IMR-90 (cell line): ENCODE measurements at regions not wholly inside any gene's neighbourhood (a gene's known extent, or its start where the extent isn't known, plus 50 kb on each side); places are given as distances from the start of the nearest gene placed in this dataset.

Experiments
- ATAC-seq: fragments of 200-7000 bp; cut with Tn5 transposase; 2 replicates; pipeline ENCODE4 v1.9.1; 2020; ENCODE audit warnings: low read depth, mild to moderate bottlenecking, moderate library complexity
- BruUV-seq: library from RNA; stranded (reverse); fragments of 400-500 nt; replicated peaks from 2 replicates; lab custom pipeline; 2021; lab: Mats Ljungman, UMichigan
- CTCF ChIA-PET: fragments of 300-600 bp; formaldehyde crosslinking; extraction: SDS; loops from one replicate; lab custom pipeline; 2021; ENCODE audit warnings: antibody characterized with exemption; lab: Yijun Ruan, JAX
- POLR2A ChIA-PET: fragments of 300-600 bp; sonication (Branson Sonifier 250); formaldehyde crosslinking; loops from one replicate; lab custom pipeline; 2022; ENCODE audit warnings: antibody characterized with exemption; ENCODE audit not compliant: unreplicated experiment; lab: Charles Lee
- DNase-seq: peaks from one replicate; pipeline ENCODE4 v3.0.0; 2013
- H2AFZ ChIP-seq: replicated peaks from 2 replicates; pipeline ENCODE3; 2013; ENCODE audit warnings: low read length, mild to moderate bottlenecking; ENCODE audit not compliant: poor library complexity
- H2AK5ac ChIP-seq: 2 replicates; pipeline ENCODE4 v1.6.1; 2013; ENCODE audit warnings: low read depth, low read length, inconsistent platforms
- H2AK9ac ChIP-seq: replicated peaks from 2 replicates; pipeline ENCODE3; 2013; ENCODE audit warnings: mild to moderate bottlenecking, low read depth, low read length, moderate library complexity; ENCODE audit not compliant: poor library complexity
- H2BK120ac ChIP-seq: 2 replicates; pipeline ENCODE4 v1.6.1; 2013; ENCODE audit warnings: low read depth, low read length, inconsistent platforms
- H2BK15ac ChIP-seq: 3 replicates; pipeline ENCODE4 v1.6.1; 2013; ENCODE audit warnings: low read depth, low read length, inconsistent platforms
- H2BK20ac ChIP-seq: 2 replicates; pipeline ENCODE4 v1.6.1; 2013; ENCODE audit warnings: low read depth, mild to moderate bottlenecking, inconsistent platforms, low read length, moderate library complexity
- H2BK5ac ChIP-seq: 2 replicates; pipeline ENCODE4 v1.6.1; 2013; ENCODE audit warnings: mild to moderate bottlenecking, low read depth, low read length, inconsistent platforms; ENCODE audit not compliant: poor library complexity, severe bottlenecking
- H3K14ac ChIP-seq: replicated peaks from 2 replicates; pipeline ENCODE4 v1.6.1; 2013; ENCODE audit warnings: low read depth, low read length, inconsistent platforms
- H3K18ac ChIP-seq: 2 replicates; pipeline ENCODE4 v1.6.1; 2013; ENCODE audit warnings: low read depth, low read length, control low read depth
- H3K23ac ChIP-seq: 2 replicates; pipeline ENCODE4 v1.6.1; 2013; ENCODE audit warnings: low read depth, low read length, inconsistent platforms
- H3K27ac ChIP-seq: 2 replicates; pipeline ENCODE4 v1.5.1; 2013; ENCODE audit warnings: mild to moderate bottlenecking, control low read depth, low read length; ENCODE audit not compliant: insufficient read depth
- H3K27me3 ChIP-seq: 2 replicates; pipeline ENCODE4 v1.6.1; 2013; ENCODE audit warnings: low read length; ENCODE audit not compliant: control insufficient read depth, insufficient read depth
- H3K36me3 ChIP-seq: 2 replicates; pipeline ENCODE4 v1.6.1; 2013; ENCODE audit warnings: low read length, mixed read lengths; ENCODE audit not compliant: control insufficient read depth, insufficient read depth
- H3K4ac ChIP-seq: 2 replicates; pipeline ENCODE4 v1.6.1; 2013; ENCODE audit warnings: low read depth, low read length, inconsistent platforms
- H3K4me1 ChIP-seq: 2 replicates; pipeline ENCODE4 v1.6.1; 2013; ENCODE audit warnings: low read length, mixed read lengths; ENCODE audit not compliant: control insufficient read depth, insufficient read depth
- H3K4me2 ChIP-seq: 2 replicates; pipeline ENCODE4 v1.6.1; 2013; ENCODE audit warnings: low read depth, mild to moderate bottlenecking, control low read depth, low read length, moderate library complexity
- H3K4me3 ChIP-seq: 2 replicates; pipeline ENCODE4 v1.5.1; 2013; ENCODE audit warnings: low read depth, mild to moderate bottlenecking, control low read depth, low read length, moderate library complexity; ENCODE audit not compliant: insufficient read depth
- H3K56ac ChIP-seq: 2 replicates; pipeline ENCODE4 v1.6.1; 2013; ENCODE audit warnings: low read length, inconsistent platforms; ENCODE audit not compliant: insufficient read depth; ENCODE audit errors: extremely low read depth
- H3K79me1 ChIP-seq, 2 experiments: 2 replicates each; pipeline ENCODE4 v1.6.1; 2013; ENCODE audit warnings: low read length in 2 of 2, inconsistent platforms in 1 of 2, low read depth in 1 of 2
- H3K9ac ChIP-seq: 2 replicates; pipeline ENCODE4 v1.6.1; 2013; ENCODE audit warnings: low read depth, low read length, control low read depth
- H3K9me1 ChIP-seq: 2 replicates; pipeline ENCODE4 v1.6.1; 2013; ENCODE audit warnings: low read length, inconsistent platforms; ENCODE audit not compliant: insufficient read depth
- H3K9me3 ChIP-seq: 2 replicates; pipeline ENCODE4 v1.6.1; 2013; ENCODE audit warnings: low read length; ENCODE audit not compliant: control insufficient read depth, insufficient read depth
- H4K20me1 ChIP-seq: 2 replicates; pipeline ENCODE4 v1.6.1; 2013; ENCODE audit warnings: low read length, inconsistent platforms; ENCODE audit not compliant: insufficient read depth
- H4K5ac ChIP-seq: 2 replicates; pipeline ENCODE4 v1.6.1; 2013; ENCODE audit warnings: mild to moderate bottlenecking, low read depth, low read length, control low read depth
- H4K8ac ChIP-seq, 2 experiments: 2 replicates each; pipeline ENCODE4 v1.6.1; 2013; ENCODE audit warnings: low read depth in 2 of 2, low read length in 2 of 2, control low read depth in 1 of 2, inconsistent platforms in 1 of 2
- H4K91ac ChIP-seq: 2 replicates; pipeline ENCODE4 v1.6.1; 2013; ENCODE audit warnings: low read depth, low read length, inconsistent platforms; ENCODE audit not compliant: insufficient read depth
- CEBPB ChIP-seq: IDR thresholded peaks from 2 replicates; pipeline ENCODE4 v1.6.1; 2012; ENCODE audit warnings: low read depth, low read length, improper control_type of control experiment
- CHD1 ChIP-seq: IDR thresholded peaks from 2 replicates; pipeline ENCODE4 v1.6.1; 2012; ENCODE audit warnings: low read depth, low read length, improper control_type of control experiment
- FOS ChIP-seq: fragments of 150-350 bp; IDR thresholded peaks from 2 replicates; pipeline ENCODE4 v1.6.1; 2016; ENCODE audit warnings: low read depth, low read length
- MAZ ChIP-seq: IDR thresholded peaks from 2 replicates; pipeline ENCODE4 v1.6.1; 2012; ENCODE audit warnings: low read depth, mild to moderate bottlenecking, low read length, improper control_type of control experiment, moderate library complexity, borderline replicate concordance
- POLR2A ChIP-seq: IDR thresholded peaks from 2 replicates; pipeline ENCODE4 v1.6.1; 2012; ENCODE audit warnings: mild to moderate bottlenecking, low read depth, low read length
- RAD21 ChIP-seq: IDR thresholded peaks from 2 replicates; pipeline ENCODE4 v1.6.1; 2012; ENCODE audit warnings: low read length, improper control_type of control experiment
- RCOR1 ChIP-seq: IDR thresholded peaks from 2 replicates; pipeline ENCODE4 v1.6.1; 2012; ENCODE audit warnings: mild to moderate bottlenecking, low read length, improper control_type of control experiment; ENCODE audit not compliant: insufficient replicate concordance
- RFX5 ChIP-seq: IDR thresholded peaks from 2 replicates; pipeline ENCODE4 v1.8.0; 2012; ENCODE audit warnings: low read depth, mild to moderate bottlenecking, low read length, moderate library complexity
- SMC3 ChIP-seq: fragments of 150-350 bp; IDR thresholded peaks from 2 replicates; pipeline ENCODE4 v1.6.1; 2016; ENCODE audit warnings: low read depth, mild to moderate bottlenecking, antibody characterized with exemption, low read length, moderate library complexity
- WGBS, 2 experiments: methylation state at CpG; one replicate each; pipeline versions ENCODE4 v1.1.5 to v1.1.7; 2013; ENCODE audit warnings: missing lambda C conversion rate in 2 of 2; ENCODE audit not compliant: insufficient read length in 1 of 2; ENCODE audit errors: extremely low coverage in 2 of 2; 5-methylcytosine and 5-hydroxymethylcytosine counted together
- dilution Hi-C: fragments of 300-500 bp; cut with HindIII; formaldehyde crosslinking; loops from one replicate; pipeline ENCODE4 v1.14.3; 2018; ENCODE audit warnings: low sequenced_read_pairs; ENCODE audit not compliant: unreplicated experiment
- in situ Hi-C: fragments of 300-500 bp; cut with MboI; formaldehyde crosslinking; loops from 3 replicates; pipeline ENCODE4 v1.14.3; 2019; ENCODE audit warnings: low sequenced_read_pairs, inconsistent platforms, mixed read lengths
- intact Hi-C: fragments of 100-400 bp; cut with micrococcal nuclease; formaldehyde crosslinking; loops from 2 replicates; pipeline ENCODE4 v1.10.0; 2022
- TF ChIP-seq, protein P1 (sequence below): fragments of 150-350 bp; IDR thresholded peaks from 2 replicates; pipeline ENCODE4 v1.6.1; 2017; ENCODE audit warnings: mild to moderate bottlenecking, antibody characterized with exemption, low read length, low read depth
- TF ChIP-seq, protein P2 (sequence below): fragments of 150-350 bp; IDR thresholded peaks from 2 replicates; pipeline ENCODE4 v1.6.1; 2016; ENCODE audit warnings: low read depth, mild to moderate bottlenecking, low read length, moderate library complexity, borderline replicate concordance

DNA sequence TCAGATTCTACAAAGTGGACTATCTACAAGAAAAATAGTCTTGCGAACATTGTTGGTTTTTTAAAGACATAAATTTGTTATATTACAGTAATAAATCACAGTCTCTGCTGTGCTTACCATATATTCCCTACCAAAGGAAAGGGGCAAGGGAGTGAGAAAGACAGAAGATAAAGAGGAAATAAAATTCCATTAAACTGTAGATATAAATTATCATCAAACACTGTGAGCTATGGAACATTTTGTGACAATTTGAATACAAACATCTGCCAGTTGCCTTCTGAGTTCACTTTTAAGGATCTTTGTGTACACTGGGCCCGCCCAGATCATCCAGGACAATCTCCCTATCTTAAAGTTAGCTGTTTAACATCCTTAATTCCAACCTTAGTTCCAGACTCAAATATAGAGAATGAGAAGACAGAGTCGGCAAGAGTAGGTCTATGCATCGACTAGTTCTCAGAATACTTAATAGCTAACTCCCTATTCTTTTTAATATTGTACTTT is 122.8 kb downstream of the NUFIP1 start:
- CTCF ChIA-PET, result interaction anchor here (0.5 kb wide), 1 partner anchor 190 kb away, joined by 5 read pairs; no protein-coding TSS in a partner anchor

More for the DNA sequence above, 122.8 kb downstream of the NUFIP1 start:
- H3K9me3 ChIP-seq, result peaks cover 3% of the 10 kb centered on the region; the same call in 1 of the 2 replicates
- H3K23ac ChIP-seq, result no peak overlapping the region
- H3K36me3 ChIP-seq, result no peaks in the 10 kb centered on the region
- H3K9ac ChIP-seq, result no peak overlapping the region
- no TSS peak for BruUV-seq
- WGBS, 2 experiments, result 100% methylated on average over 1 of the region's 4 CpGs; no CpG with 5 or more reads in 1 of the 2 experiments
- DNase-seq (no peak), ATAC-seq (no peak)
- no peak overlapping the region for H2AFZ ChIP-seq
- no peaks in the 10 kb centered on the region for H3K9me1 ChIP-seq
- no peak overlapping the region for H2BK120ac ChIP-seq
- H3K18ac ChIP-seq, result no peak overlapping the region
- no peaks in the 10 kb centered on the region for H3K79me1 ChIP-seq
- no peak overlapping the region for H4K91ac ChIP-seq
- dilution Hi-C loops, result no loop called here
- no peak overlapping the region for H4K8ac ChIP-seq
- no peak overlapping the region for H2BK20ac ChIP-seq
- no peak overlapping the region for H3K4ac ChIP-seq
- intact Hi-C loops, result no loop called here
- no peak overlapping the region for H2AK9ac ChIP-seq
- H2AK5ac ChIP-seq, result no peak overlapping the region
- no peak overlapping the region for H2BK15ac ChIP-seq
- H3K27me3 ChIP-seq, result no peaks in the 10 kb centered on the region
- no peak overlapping the region for H4K5ac ChIP-seq
- no peak overlapping the region for H2BK5ac ChIP-seq
- H3K14ac ChIP-seq, result no peak overlapping the region
- no peak overlapping the region for H3K27ac ChIP-seq
- in situ Hi-C loops, result no loop called here
- no peak overlapping the region for H3K56ac ChIP-seq
- H4K20me1 ChIP-seq, result no peaks in the 10 kb centered on the region
- no peak for TF ChIP-seq CHD1
- TF ChIP-seq, protein P1, sequence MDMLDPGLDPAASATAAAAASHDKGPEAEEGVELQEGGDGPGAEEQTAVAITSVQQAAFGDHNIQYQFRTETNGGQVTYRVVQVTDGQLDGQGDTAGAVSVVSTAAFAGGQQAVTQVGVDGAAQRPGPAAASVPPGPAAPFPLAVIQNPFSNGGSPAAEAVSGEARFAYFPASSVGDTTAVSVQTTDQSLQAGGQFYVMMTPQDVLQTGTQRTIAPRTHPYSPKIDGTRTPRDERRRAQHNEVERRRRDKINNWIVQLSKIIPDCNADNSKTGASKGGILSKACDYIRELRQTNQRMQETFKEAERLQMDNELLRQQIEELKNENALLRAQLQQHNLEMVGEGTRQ, result no peak
- TF ChIP-seq POLR2A, result no peak
- no peak for TF ChIP-seq CEBPB
- TF ChIP-seq RFX5, result no peak
- TF ChIP-seq MAZ, result no peak
- TF ChIP-seq, protein P2, sequence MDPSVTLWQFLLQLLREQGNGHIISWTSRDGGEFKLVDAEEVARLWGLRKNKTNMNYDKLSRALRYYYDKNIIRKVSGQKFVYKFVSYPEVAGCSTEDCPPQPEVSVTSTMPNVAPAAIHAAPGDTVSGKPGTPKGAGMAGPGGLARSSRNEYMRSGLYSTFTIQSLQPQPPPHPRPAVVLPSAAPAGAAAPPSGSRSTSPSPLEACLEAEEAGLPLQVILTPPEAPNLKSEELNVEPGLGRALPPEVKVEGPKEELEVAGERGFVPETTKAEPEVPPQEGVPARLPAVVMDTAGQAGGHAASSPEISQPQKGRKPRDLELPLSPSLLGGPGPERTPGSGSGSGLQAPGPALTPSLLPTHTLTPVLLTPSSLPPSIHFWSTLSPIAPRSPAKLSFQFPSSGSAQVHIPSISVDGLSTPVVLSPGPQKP, result no peak
- TF ChIP-seq FOS, result no peak
- no peak for TF ChIP-seq SMC3
- TF ChIP-seq RAD21, result no peak
- no peak for TF ChIP-seq RCOR1
- H3K4me2 ChIP-seq, result no peak overlapping the region
- POLR2A ChIA-PET, result no interaction called here
- no peaks in the 10 kb centered on the region for H3K4me1 ChIP-seq
- no peak overlapping the region for H3K4me3 ChIP-seq
